Adipocyte (in vitro differentiated cells): ENCODE measurements at regions not wholly inside any gene's neighbourhood (a gene's known extent, or its start where the extent isn't known, plus 50 kb on each side); places are given as distances from the start of the nearest gene placed in this dataset.
"Not testable (repeated sequence)": the region's sequence is repeated elsewhere in the genome, so short reads cannot be mapped to it uniquely, and the experiment has no call there.

Source experiments
- DNase-seq: peaks from one replicate; pipeline ENCODE4 v3.0.0-alpha.2; 2015; ENCODE audit warnings: low read depth
- H3K27me3 ChIP-seq: replicated peaks from 2 replicates; pipeline ENCODE4 v1.7.0; 2013; ENCODE audit warnings: mild to moderate bottlenecking, low read length, moderate library complexity; ENCODE audit not compliant: control insufficient read depth, insufficient read depth
- H3K36me3 ChIP-seq: 2 replicates; pipeline ENCODE4 v1.7.0; 2013; ENCODE audit warnings: low read length, mild to moderate bottlenecking, moderate library complexity; ENCODE audit not compliant: control insufficient read depth, insufficient read depth, severe bottlenecking
- H3K4me1 ChIP-seq: 2 replicates; pipeline ENCODE4 v1.7.0; 2013; ENCODE audit warnings: mild to moderate bottlenecking, low read length, moderate library complexity; ENCODE audit not compliant: control insufficient read depth, insufficient read depth
- H3K4me3 ChIP-seq: 2 replicates; pipeline ENCODE4 v1.7.0; 2013; ENCODE audit warnings: mild to moderate bottlenecking, low read length, moderate library complexity
- H3K9ac ChIP-seq: 2 replicates; pipeline ENCODE4 v1.7.0; 2013; ENCODE audit warnings: mild to moderate bottlenecking, low read length, moderate library complexity
- H3K9me3 ChIP-seq: 2 replicates; pipeline ENCODE4 v1.7.0; 2013; ENCODE audit warnings: mild to moderate bottlenecking, low read length, moderate library complexity; ENCODE audit not compliant: control insufficient read depth

GRCh38 chr14:21781543-21781942 lies 107.9 kb upstream of the OR4E1 start:
- no peak for DNase-seq
- Histone ChIP-seq H3K36me3 (no peaks in the 10 kb centered on the region), H3K9me3 (no peaks in the 10 kb centered on the region), H3K4me1 (no peaks in the 10 kb centered on the region), H3K27me3 (peaks cover 3% of the 10 kb centered on the region), H3K4me3 (no peak overlapping the region), H3K9ac (no peak overlapping the region)

- Histone ChIP-seq H3K36me3 (no peaks in the 10 kb centered on the region), H3K9me3 (no peaks in the 10 kb centered on the region), H3K4me1 (no peaks in the 10 kb centered on the region), H3K27me3 (peaks cover 5% of the 10 kb centered on the region), H3K4me3 (no peak overlapping the region), H3K9ac (no peak overlapping the region)
- DNase-seq, result no peak
These were observed 106.9 kb upstream of the OR4E1 start for GRCh38 chr14:21780429-21781084.

- no peaks in the 10 kb centered on the region for H3K4me1 ChIP-seq
- no peak overlapping the region for H3K4me3 ChIP-seq
- H3K27me3 ChIP-seq, result peaks cover 9% of the 10 kb centered on the region
- no peaks in the 10 kb centered on the region for H3K9me3 ChIP-seq
- no peak overlapping the region for H3K9ac ChIP-seq
- DNase-seq, result no peak
- no peaks in the 10 kb centered on the region for H3K36me3 ChIP-seq
These were observed 98.1 kb upstream of the OR4E1 start for GRCh38 chr14:21771671-21772070.

- H3K4me3 ChIP-seq, result no peak overlapping the region
These were observed 95.2 kb upstream of the OR4E1 start for GRCh38 chr14:21768875-21769257.

GRCh38 chr14:21768116-21768874 lies 94.7 kb upstream of the OR4E1 start:
- DNase-seq, result no peak
- Histone ChIP-seq H3K9me3 (no peaks in the 10 kb centered on the region), H3K4me1 (no peaks in the 10 kb centered on the region), H3K9ac (no peak overlapping the region), H3K27me3 (peaks cover 6% of the 10 kb centered on the region), H3K4me3 (no peak overlapping the region), H3K36me3 (no peaks in the 10 kb centered on the region)

More at GRCh38 chr14:21768875-21769257, 95.2 kb upstream of the OR4E1 start:
- Histone ChIP-seq H3K27me3 (peaks cover 6% of the 10 kb centered on the region), H3K9ac (no peak overlapping the region), H3K9me3 (no peaks in the 10 kb centered on the region), H3K4me1 (no peaks in the 10 kb centered on the region), H3K36me3 (no peaks in the 10 kb centered on the region)
- DNase-seq, result no peak

GRCh38 chr14:21760360-21760759 lies 86.7 kb upstream of the OR4E1 start:
- H3K4me1 ChIP-seq, H3K36me3 ChIP-seq, H3K9ac ChIP-seq, H3K9me3 ChIP-seq, H3K4me3 ChIP-seq, DNase-seq, H3K27me3 ChIP-seq: not testable (repeated sequence)

- H3K4me1 ChIP-seq, result no peaks in the 10 kb centered on the region
- DNase-seq, result no peak
- H3K9ac ChIP-seq, result no peak overlapping the region
- no peaks in the 10 kb centered on the region for H3K9me3 ChIP-seq
- H3K27me3 ChIP-seq, result peaks cover 6% of the 10 kb centered on the region
- H3K36me3 ChIP-seq, result no peaks in the 10 kb centered on the region
- no peak overlapping the region for H3K4me3 ChIP-seq
These were observed 75.8 kb upstream of the OR4E1 start for GRCh38 chr14:21749306-21749868.

GRCh38 chr14:21748869-21749303 lies 75.3 kb upstream of the OR4E1 start:
- DNase-seq, result peak; percentile 52
- Histone ChIP-seq H3K4me1 (no peaks in the 10 kb centered on the region), H3K9me3 (no peaks in the 10 kb centered on the region), H3K36me3 (no peaks in the 10 kb centered on the region), H3K9ac (no peak overlapping the region), H3K4me3 (no peak overlapping the region), H3K27me3 (peaks cover 6% of the 10 kb centered on the region)

GRCh38 chr14:21735639-21736307 lies 62.2 kb upstream of the OR4E1 start:
- H3K4me1 ChIP-seq, result no peaks in the 10 kb centered on the region
- no peaks in the 10 kb centered on the region for H3K36me3 ChIP-seq
- no peak overlapping the region for H3K9ac ChIP-seq
- DNase-seq, result no peak
- H3K27me3 ChIP-seq, result peaks cover 13% of the 10 kb centered on the region
- no peaks in the 10 kb centered on the region for H3K9me3 ChIP-seq
- H3K4me3 ChIP-seq, result no peak overlapping the region

GRCh38 chr14:21735200-21735599 lies 61.6 kb upstream of the OR4E1 start:
- Histone ChIP-seq H3K36me3 (no peaks in the 10 kb centered on the region), H3K9ac (no peak overlapping the region), H3K4me3 (no peak overlapping the region), H3K9me3 (no peaks in the 10 kb centered on the region), H3K27me3 (peaks cover 13% of the 10 kb centered on the region), H3K4me1 (no peaks in the 10 kb centered on the region)
- no peak for DNase-seq

GRCh38 chr14:21734457-21735074 lies 60.9 kb upstream of the OR4E1 start:
- Histone ChIP-seq H3K27me3 (peaks cover 13% of the 10 kb centered on the region), H3K9ac (no peak overlapping the region), H3K4me3 (no peak overlapping the region), H3K4me1 (no peaks in the 10 kb centered on the region), H3K9me3 (no peaks in the 10 kb centered on the region), H3K36me3 (no peaks in the 10 kb centered on the region)
- DNase-seq, result peak; percentile 35
